Chondrocyte (in vitro differentiated cells): ENCODE measurements at regions not wholly inside any gene's neighbourhood (a gene's known extent, or its start where the extent isn't known, plus 50 kb on each side); places are given as distances from the start of the nearest gene placed in this dataset.

Source experiments
- DNase-seq: peaks from one replicate; pipeline ENCODE4 v3.0.0; 2021; ENCODE audit warnings: mixed read lengths, low spot score
- H3K27ac Mint-ChIP-seq: one replicate; pipeline ENCODE4 v1.8.0; 2021; ENCODE audit warnings: mild to moderate bottlenecking, moderate library complexity, mixed read lengths; ENCODE audit not compliant: unreplicated experiment
- H3K27me3 Mint-ChIP-seq: 2 replicates; pipeline ENCODE4 v1.8.0; 2021; ENCODE audit warnings: low read depth, mixed read lengths
- H3K36me3 Mint-ChIP-seq: 2 replicates; pipeline ENCODE4 v1.8.0; 2021; ENCODE audit warnings: low read depth, mixed read lengths
- H3K4me1 Mint-ChIP-seq: 2 replicates; pipeline ENCODE4 v1.8.0; 2021; ENCODE audit warnings: low read depth, mild to moderate bottlenecking, mixed read lengths
- H3K4me3 Mint-ChIP-seq: one replicate; pipeline ENCODE4 v1.8.0; 2021; ENCODE audit warnings: mild to moderate bottlenecking, moderate library complexity, mixed read lengths; ENCODE audit not compliant: unreplicated experiment
- H3K9me3 Mint-ChIP-seq: 2 replicates; pipeline ENCODE4 v1.8.0; 2021; ENCODE audit warnings: low read depth, mixed read lengths
- CTCF ChIP-seq: fragments of 200-600 bp; sonication (generic); IDR thresholded peaks from 2 replicates; pipeline ENCODE4 v1.5.0; 2021; ENCODE audit warnings: antibody characterized with exemption, mild to moderate bottlenecking, moderate library complexity

GRCh38 chr10:118407777-118408176 is 65.7 kb upstream of the FAM204A start:
- Mint-ChIP-seq H3K4me1 (peaks cover 6% of the 10 kb centered on the region), H3K4me3 (no peak overlapping the region), H3K9me3 (no peaks in the 10 kb centered on the region), H3K27ac (no peak overlapping the region), H3K36me3 (no peaks in the 10 kb centered on the region), H3K27me3 (no peaks in the 10 kb centered on the region)
- no peak for TF ChIP-seq CTCF
- DNase-seq = no peak

DNA sequence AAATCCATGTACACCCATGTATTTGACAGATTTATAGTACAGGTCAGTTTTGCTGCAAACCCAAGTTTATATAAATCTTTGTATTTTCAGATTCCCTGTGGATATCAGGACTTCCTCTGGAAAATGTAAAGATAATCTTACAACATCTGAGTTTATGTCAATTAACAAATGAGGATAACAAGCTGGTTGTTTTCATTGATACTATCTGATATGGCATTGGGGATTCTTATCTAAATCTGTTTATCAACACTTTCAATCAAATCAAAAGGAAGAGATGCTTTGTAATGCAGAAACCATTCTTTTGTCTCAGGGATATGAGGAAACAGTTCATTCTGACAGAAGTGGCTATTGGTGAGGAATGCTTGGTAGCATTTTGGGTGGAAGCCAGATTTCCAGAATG is 64.9 kb upstream of the FAM204A start:
- TF ChIP-seq CTCF = no peak
- H3K27me3 Mint-ChIP-seq = no peaks in the 10 kb centered on the region
- H3K27ac Mint-ChIP-seq = no peak overlapping the region
- no peak for DNase-seq
- no peaks in the 10 kb centered on the region for H3K36me3 Mint-ChIP-seq
- no peak overlapping the region for H3K4me3 Mint-ChIP-seq
- peaks cover 4% of the 10 kb centered on the region for H3K9me3 Mint-ChIP-seq
- H3K4me1 Mint-ChIP-seq = peaks cover 6% of the 10 kb centered on the region

- peaks cover 6% of the 10 kb centered on the region for H3K4me1 Mint-ChIP-seq
- H3K9me3 Mint-ChIP-seq = peaks cover 7% of the 10 kb centered on the region
- TF ChIP-seq CTCF = no peak
- H3K36me3 Mint-ChIP-seq = no peaks in the 10 kb centered on the region
- H3K4me3 Mint-ChIP-seq = no peak overlapping the region
- no peak for DNase-seq
- H3K27ac Mint-ChIP-seq = no peak overlapping the region
- H3K27me3 Mint-ChIP-seq = no peaks in the 10 kb centered on the region
Measured at GRCh38 chr10:118405928-118406327, 63.8 kb upstream of the FAM204A start.

GRCh38 chr10:118403967-118404366 is 61.8 kb upstream of the FAM204A start:
- Mint-ChIP-seq H3K27me3 (no peaks in the 10 kb centered on the region), H3K4me3 (no peak overlapping the region), H3K27ac (no peak overlapping the region), H3K36me3 (no peaks in the 10 kb centered on the region), H3K4me1 (peaks cover 6% of the 10 kb centered on the region), H3K9me3 (peaks cover 7% of the 10 kb centered on the region)
- no peak for DNase-seq
- TF ChIP-seq CTCF = no peak

GRCh38 chr10:118401708-118402193 is 59.6 kb upstream of the FAM204A start:
- peaks cover 6% of the 10 kb centered on the region for H3K4me1 Mint-ChIP-seq

More at GRCh38 chr10:118401708-118402193, 59.6 kb upstream of the FAM204A start:
- Mint-ChIP-seq H3K36me3 (no peaks in the 10 kb centered on the region), H3K27ac (no peak overlapping the region), H3K9me3 (peaks cover 7% of the 10 kb centered on the region), H3K27me3 (no peaks in the 10 kb centered on the region), H3K4me3 (no peak overlapping the region)
- no peak for TF ChIP-seq CTCF
- DNase-seq = no peak
